Lung (tissue), 11 donors: ENCODE measurements at regions not wholly inside any gene's neighbourhood (a gene's known extent, or its start where the extent isn't known, plus 50 kb on each side); places are given as distances from the start of the nearest gene placed in this dataset.

Experiments used
- ATAC-seq: fragments of 200-7000 bp; cut with Tn5 transposase; one replicate; pipeline ENCODE4 v1.9.1; 2020; ENCODE audit warnings: moderate number of reproducible peaks; ENCODE audit not compliant: insufficient read depth, low FRiP score
- DNase-seq, 3 donors: peaks; one replicate each; pipeline ENCODE4 v3.0.0-alpha.2; 2013 to 2017
- H3K27ac ChIP-seq, 2 donors: one replicate each; pipeline ENCODE4 v1.5.1; 2013; ENCODE audit warnings: mild to moderate bottlenecking in 2 of 2, moderate library complexity in 2 of 2, control low read depth in 1 of 2, inconsistent platforms in 1 of 2, low read depth in 1 of 2, low read length in 1 of 2
- H3K27me3 ChIP-seq, 3 donors: one replicate each; pipeline ENCODE4 v1.5.1; 2013; ENCODE audit warnings: low read length in 2 of 3; ENCODE audit not compliant: control insufficient read depth in 3 of 3, insufficient read depth in 3 of 3
- H3K36me3 ChIP-seq, 4 donors: one replicate each; pipeline ENCODE4 v1.5.1; 2013; ENCODE audit warnings: low read length in 4 of 4, mild to moderate bottlenecking in 1 of 4, moderate library complexity in 1 of 4; ENCODE audit not compliant: control insufficient read depth in 4 of 4, insufficient read depth in 4 of 4
- H3K4me1 ChIP-seq, 5 donors: one replicate each; pipeline ENCODE4 v1.5.1; 2013; ENCODE audit warnings: low read length in 5 of 5, mild to moderate bottlenecking in 2 of 5, moderate library complexity in 1 of 5; ENCODE audit not compliant: control insufficient read depth in 5 of 5, insufficient read depth in 5 of 5
- H3K4me3 ChIP-seq: one replicate; pipeline ENCODE4 v1.5.1; 2013; ENCODE audit warnings: mild to moderate bottlenecking, control low read depth, moderate library complexity
- H3K9ac ChIP-seq, 2 donors: one replicate each; pipeline ENCODE4 v1.5.1; 2013; ENCODE audit warnings: low read length in 2 of 2, control low read depth in 1 of 2; ENCODE audit not compliant: insufficient read depth in 1 of 2
- H3K9me3 ChIP-seq, 4 donors: one replicate each; pipeline ENCODE4 v1.5.1; 2013; ENCODE audit warnings: low read length in 3 of 4, mild to moderate bottlenecking in 1 of 4, moderate library complexity in 1 of 4; ENCODE audit not compliant: control insufficient read depth in 4 of 4, insufficient read depth in 3 of 4
- CTCF ChIP-seq: IDR thresholded peaks from 2 replicates; pipeline ENCODE4 v1.5.1; 2012; ENCODE audit warnings: mild to moderate bottlenecking; ENCODE audit errors: control extremely low read depth, extremely low read depth
- WGBS, 2 donors: extraction: QIAGEN DNeasy Blood & Tissue Kit; methylation state at CpG; one replicate each; pipeline ENCODE4 v1.1.7; 2013; 5-methylcytosine and 5-hydroxymethylcytosine counted together
- donor health status: control.
- donor health status: control.
- donor health status: Bipolar disorder and iron deficiency.
- donor health status: healthy.
- donor health status: DM: yes; HTN: yes; CAD: no.

GRCh38 chr16:63856537-63856936, 1265.3 kb downstream of the CDH11 start:
- TF ChIP-seq CTCF = no peak
- no peak overlapping the region for H3K27ac ChIP-seq
- H3K36me3 ChIP-seq = no peaks in the 10 kb centered on the region
- no peak for DNase-seq
- ATAC-seq = peak; percentile 69
- no peaks in the 10 kb centered on the region for H3K4me1 ChIP-seq
- no peak overlapping the region for H3K4me3 ChIP-seq
- H3K9ac ChIP-seq = no peak overlapping the region
- no peaks in the 10 kb centered on the region for H3K27me3 ChIP-seq
- H3K9me3 ChIP-seq = peaks cover 0 to 1% (median 0%) of the 10 kb centered on the region in 4 donors
- WGBS, 2 donors = 47 to 68% methylated on average over 1 of the region's 1 CpG

- 76 to 80% methylated on average over 3 of the region's 3 CpGs for WGBS, 2 donors
- H3K27me3 ChIP-seq = no peaks in the 10 kb centered on the region
- no peak overlapping the region for H3K4me3 ChIP-seq
- no peaks in the 10 kb centered on the region for H3K9me3 ChIP-seq
- H3K36me3 ChIP-seq = no peaks in the 10 kb centered on the region
- H3K4me1 ChIP-seq = no peaks in the 10 kb centered on the region
- ATAC-seq = no peak
- H3K27ac ChIP-seq = no peak overlapping the region
- no peak overlapping the region for H3K9ac ChIP-seq
- DNase-seq = no peak
- no peak for TF ChIP-seq CTCF
Observed at GRCh38 chr16:63850979-63851378, 1270.9 kb downstream of the CDH11 start.

- no peak overlapping the region for H3K4me3 ChIP-seq
- TF ChIP-seq CTCF = no peak
- no peak overlapping the region for H3K9ac ChIP-seq
- no peaks in the 10 kb centered on the region for H3K27me3 ChIP-seq
- H3K9me3 ChIP-seq = peaks cover 0 to 11% (median 0%) of the 10 kb centered on the region in 4 donors
- 93 to 98% methylated on average over 1 of the region's 1 CpG for WGBS, 2 donors
- H3K27ac ChIP-seq = no peak overlapping the region
- no peaks in the 10 kb centered on the region for H3K36me3 ChIP-seq
- no peaks in the 10 kb centered on the region for H3K4me1 ChIP-seq
- ATAC-seq (no peak), DNase-seq (no peak)
Observed at GRCh38 chr16:63841271-63841670, 1280.6 kb downstream of the CDH11 start.

- Histone ChIP-seq H3K4me1 (no peaks in the 10 kb centered on the region), H3K4me3 (no peak overlapping the region), H3K27me3 (no peaks in the 10 kb centered on the region), H3K9ac (no peak overlapping the region), H3K36me3 (no peaks in the 10 kb centered on the region), H3K9me3 (peaks cover 0 to 5% (median 0%) of the 10 kb centered on the region in 4 donors), H3K27ac (no peak overlapping the region)
- ATAC-seq (no peak), DNase-seq (no peak)
- 71 to 75% methylated on average over 3 of the region's 3 CpGs for WGBS, 2 donors
- TF ChIP-seq CTCF = no peak
Observed at GRCh38 chr16:63830061-63830460, 1291.8 kb downstream of the CDH11 start.
